ENCODE measurements at regions not wholly inside any gene's neighbourhood (a gene's known extent, or its start where the extent isn't known, plus 50 kb on each side); places are given as distances from the start of the nearest gene placed in this dataset.
"Not testable (repeated sequence)": the region's sequence is repeated elsewhere in the genome, so short reads cannot be mapped to it uniquely, and the experiment has no call there.

DNA sequence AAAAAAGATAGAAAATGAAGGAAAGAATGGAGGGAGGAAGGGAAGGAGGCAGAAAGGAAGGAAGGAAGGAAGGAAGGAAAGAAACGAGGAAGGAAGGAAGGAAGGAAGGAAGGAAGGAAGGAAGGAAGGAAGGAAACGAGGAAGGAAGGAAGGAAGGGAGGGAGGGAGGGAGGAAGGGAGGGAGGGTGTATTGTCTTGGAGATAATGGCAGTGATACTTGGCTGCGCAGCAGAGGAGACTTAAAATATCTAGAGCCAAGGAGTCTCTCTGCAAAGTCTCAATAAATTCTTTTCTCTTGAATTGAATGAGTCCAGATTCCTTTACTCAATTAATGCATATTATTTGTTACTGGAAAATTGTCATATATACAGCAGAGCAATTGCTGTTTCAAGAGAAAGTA lies 1059.7 kb downstream of the ZPLD1 start:
- no peaks in the 10 kb centered on the region for H3K36me3 Mint-ChIP-seq (ENCODE audit: low read depth)
- ChIA-PET POLR2A (no interaction called here), CTCF (no interaction called here)
- H3K27ac Mint-ChIP-seq = no peak overlapping the region
- no peaks in the 10 kb centered on the region for H3K4me1 Mint-ChIP-seq
- DNase-seq (no peak), ATAC-seq (no peak)
- no peak overlapping the region for H3K4me3 Mint-ChIP-seq
- no peaks in the 10 kb centered on the region for H3K27me3 Mint-ChIP-seq
- intact Hi-C loops (cut with DNase I, micrococcal nuclease) = no loop called here
- H3K9me3 Mint-ChIP-seq (ENCODE audit: low read depth) = no peaks in the 10 kb centered on the region

GRCh38 chr3:103495186-103495585 lies 1060.4 kb downstream of the ZPLD1 start:
- no peaks in the 10 kb centered on the region for H3K27me3 Mint-ChIP-seq
- H3K4me3 Mint-ChIP-seq = no peak overlapping the region
- no peak overlapping the region for H3K27ac Mint-ChIP-seq
- no peaks in the 10 kb centered on the region for H3K36me3 Mint-ChIP-seq (ENCODE audit: low read depth)
- ATAC-seq (no peak), DNase-seq (no peak)
- intact Hi-C loops (cut with DNase I, micrococcal nuclease) = no loop called here
- H3K9me3 Mint-ChIP-seq (ENCODE audit: low read depth) = no peaks in the 10 kb centered on the region
- ChIA-PET CTCF (no interaction called here), POLR2A (no interaction called here)
- H3K4me1 Mint-ChIP-seq = no peaks in the 10 kb centered on the region

DNA sequence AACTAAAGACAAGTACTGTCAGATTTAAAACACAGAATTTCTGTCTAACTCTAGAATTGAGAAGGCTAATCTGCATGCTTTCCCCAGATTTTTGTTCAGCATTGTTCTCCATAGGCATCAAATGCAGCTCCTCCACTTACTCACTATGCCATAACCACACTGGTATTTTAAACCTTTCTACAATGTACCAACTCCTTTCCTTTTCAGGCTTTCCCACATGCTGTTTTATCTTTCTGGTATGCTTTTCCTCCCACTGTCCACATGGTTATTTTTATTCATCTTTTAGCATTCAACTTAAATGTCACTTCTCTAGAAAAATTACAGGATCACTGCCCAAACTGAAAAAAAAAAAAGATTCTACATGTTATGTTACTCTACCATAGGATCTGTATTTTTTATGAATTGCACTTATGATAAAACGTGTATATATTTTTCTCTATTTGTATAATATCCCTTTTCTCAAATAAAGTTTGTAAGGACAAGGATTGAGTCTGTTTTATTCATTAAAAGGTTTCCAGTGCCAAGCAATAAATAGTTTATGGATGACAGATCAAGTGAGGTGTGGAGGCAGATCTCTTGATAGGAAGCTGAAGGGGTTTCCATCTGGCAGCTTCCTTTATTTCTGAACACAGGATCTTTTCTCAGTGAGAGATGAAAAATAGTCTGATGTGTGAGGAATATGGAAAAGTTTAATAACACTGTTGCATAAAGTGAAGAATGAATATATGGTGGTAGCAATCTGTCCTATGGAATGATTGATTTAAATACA lies 1064.5 kb downstream of the ZPLD1 start:
- Mint-ChIP-seq H3K4me1 (no peaks in the 10 kb centered on the region), H3K9me3 (ENCODE audit: low read depth) (no peaks in the 10 kb centered on the region), H3K27ac (no peak overlapping the region), H3K4me3 (no peak overlapping the region), H3K27me3 (no peaks in the 10 kb centered on the region), H3K36me3 (ENCODE audit: low read depth) (no peaks in the 10 kb centered on the region)
- POLR2A ChIA-PET = no interaction called here
- CTCF ChIA-PET = interaction anchor here (0.7 kb wide), 1 partner anchor 149 kb away, joined by 4 read pairs; no protein-coding TSS in a partner anchor
- intact Hi-C loops (cut with DNase I, micrococcal nuclease) = no loop called here
- DNase-seq (no peak), ATAC-seq (no peak)

DNA sequence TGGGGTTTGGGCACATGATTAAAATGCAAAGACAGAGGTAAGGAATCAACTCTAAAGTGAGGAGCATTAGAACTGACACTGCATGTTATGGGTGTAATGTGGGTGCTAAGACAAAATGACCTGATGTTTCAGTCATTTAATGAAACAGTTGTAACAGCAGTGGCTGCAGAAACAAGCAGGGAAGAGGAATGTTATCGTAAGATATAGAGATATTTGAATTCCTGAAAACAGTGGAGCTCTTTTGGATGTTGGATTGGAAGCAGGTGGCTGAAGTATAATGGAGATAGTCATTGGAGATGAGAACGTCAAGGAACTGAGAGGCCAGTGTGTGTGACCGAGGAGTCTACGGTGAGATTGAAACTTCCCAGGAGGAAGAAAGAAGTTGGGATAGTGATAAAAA lies 1065.2 kb downstream of the ZPLD1 start:
- ChIA-PET POLR2A (no interaction called here), CTCF (no interaction called here)
- Mint-ChIP-seq H3K4me1 (no peaks in the 10 kb centered on the region), H3K9me3 (ENCODE audit: low read depth) (no peaks in the 10 kb centered on the region), H3K4me3 (no peak overlapping the region), H3K36me3 (ENCODE audit: low read depth) (no peaks in the 10 kb centered on the region), H3K27me3 (no peaks in the 10 kb centered on the region), H3K27ac (no peak overlapping the region)
- no peak for ATAC-seq
- no peak for DNase-seq
- intact Hi-C loops (cut with DNase I, micrococcal nuclease) = no loop called here

- Mint-ChIP-seq H3K4me1 (no peaks in the 10 kb centered on the region), H3K9me3 (ENCODE audit: low read depth) (peaks cover 8% of the 10 kb centered on the region), H3K27me3 (no peaks in the 10 kb centered on the region), H3K27ac (no peak overlapping the region), H3K36me3 (ENCODE audit: low read depth) (no peaks in the 10 kb centered on the region), H3K4me3 (no peak overlapping the region)
- CTCF ChIA-PET = no interaction called here
- intact Hi-C loops (cut with DNase I, micrococcal nuclease) = no loop called here
- POLR2A ChIA-PET = no interaction called here
- DNase-seq = no peak
- no peak for ATAC-seq
These were observed 1075.9 kb downstream of the ZPLD1 start for GRCh38 chr3:103510760-103511159.

- Mint-ChIP-seq H3K9me3 (ENCODE audit: low read depth) (peaks cover 5% of the 10 kb centered on the region), H3K27ac (no peak overlapping the region), H3K36me3 (ENCODE audit: low read depth) (no peaks in the 10 kb centered on the region), H3K4me3 (no peak overlapping the region), H3K4me1 (no peaks in the 10 kb centered on the region), H3K27me3 (no peaks in the 10 kb centered on the region)
- CTCF ChIA-PET = no interaction called here
- no peak for ATAC-seq
- intact Hi-C loops (cut with DNase I, micrococcal nuclease) = no loop called here
- no peak for DNase-seq
- POLR2A ChIA-PET = no interaction called here
These were observed 1077.1 kb downstream of the ZPLD1 start for GRCh38 chr3:103511891-103512290.

GRCh38 chr3:103512595-103512994 lies 1077.8 kb downstream of the ZPLD1 start:
- DNase-seq = no peak
- Mint-ChIP-seq H3K4me3 (no peak overlapping the region), H3K36me3 (ENCODE audit: low read depth) (no peaks in the 10 kb centered on the region), H3K9me3 (ENCODE audit: low read depth) (peaks cover 7% of the 10 kb centered on the region), H3K27ac (no peak overlapping the region), H3K4me1 (no peaks in the 10 kb centered on the region), H3K27me3 (no peaks in the 10 kb centered on the region)
- intact Hi-C loops (cut with DNase I, micrococcal nuclease) = no loop called here
- CTCF ChIA-PET = no interaction called here
- ATAC-seq = no peak
- POLR2A ChIA-PET = no interaction called here

GRCh38 chr3:103513003-103513402 lies 1078.2 kb downstream of the ZPLD1 start:
- Mint-ChIP-seq H3K36me3 (ENCODE audit: low read depth) (no peaks in the 10 kb centered on the region), H3K4me3 (no peak overlapping the region), H3K4me1 (no peaks in the 10 kb centered on the region), H3K27me3 (no peaks in the 10 kb centered on the region), H3K27ac (no peak overlapping the region), H3K9me3 (ENCODE audit: low read depth) (peaks cover 7% of the 10 kb centered on the region)
- no peak for DNase-seq
- CTCF ChIA-PET = no interaction called here
- POLR2A ChIA-PET = no interaction called here
- ATAC-seq = no peak
- intact Hi-C loops (cut with DNase I, micrococcal nuclease) = no loop called here

DNA sequence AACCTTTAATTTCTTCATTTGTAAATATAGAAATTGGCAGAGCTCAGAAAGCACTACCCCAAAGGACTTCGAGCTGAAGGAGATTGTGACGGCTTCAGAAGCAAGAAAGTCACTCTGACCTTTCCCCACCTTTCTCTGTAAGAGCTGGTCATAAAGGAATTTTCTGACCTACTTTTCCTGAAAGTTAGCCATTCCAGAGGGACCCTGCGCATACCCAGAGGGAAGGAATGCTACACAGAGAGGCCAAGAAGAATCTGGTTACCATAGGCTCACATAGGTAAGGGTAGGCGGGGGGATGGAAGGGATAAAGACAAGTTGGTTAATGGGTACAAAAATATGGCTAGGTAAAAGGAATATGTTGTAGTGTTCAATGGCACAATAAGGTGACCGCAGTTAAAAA lies 1080.3 kb downstream of the ZPLD1 start:
- intact Hi-C loops (cut with DNase I, micrococcal nuclease) = no loop called here
- CTCF ChIA-PET = interaction anchor here (0.8 kb wide), 1 partner anchor 17 kb away, joined by 3 read pairs; no protein-coding TSS in a partner anchor
- peaks cover 9% of the 10 kb centered on the region for H3K9me3 Mint-ChIP-seq (ENCODE audit: low read depth)

GRCh38 chr3:103516950-103517349 lies 1082.1 kb downstream of the ZPLD1 start:
- Mint-ChIP-seq H3K27ac (no peak overlapping the region), H3K4me3 (no peak overlapping the region), H3K4me1 (no peaks in the 10 kb centered on the region), H3K27me3 (no peaks in the 10 kb centered on the region), H3K36me3 (ENCODE audit: low read depth) (no peaks in the 10 kb centered on the region), H3K9me3 (ENCODE audit: low read depth) (peaks cover 19% of the 10 kb centered on the region)
- POLR2A ChIA-PET = no interaction called here
- CTCF ChIA-PET = no interaction called here
- no peak for ATAC-seq
- no peak for DNase-seq
- intact Hi-C loops (cut with DNase I, micrococcal nuclease) = no loop called here

More for the DNA sequence above, 1080.3 kb downstream of the ZPLD1 start:
- H3K27ac Mint-ChIP-seq = no peak overlapping the region
- H3K4me1 Mint-ChIP-seq = no peaks in the 10 kb centered on the region
- ATAC-seq = no peak
- no peak overlapping the region for H3K4me3 Mint-ChIP-seq
- H3K27me3 Mint-ChIP-seq = no peaks in the 10 kb centered on the region
- POLR2A ChIA-PET = no interaction called here
- no peaks in the 10 kb centered on the region for H3K36me3 Mint-ChIP-seq (ENCODE audit: low read depth)
- no peak for DNase-seq

DNA sequence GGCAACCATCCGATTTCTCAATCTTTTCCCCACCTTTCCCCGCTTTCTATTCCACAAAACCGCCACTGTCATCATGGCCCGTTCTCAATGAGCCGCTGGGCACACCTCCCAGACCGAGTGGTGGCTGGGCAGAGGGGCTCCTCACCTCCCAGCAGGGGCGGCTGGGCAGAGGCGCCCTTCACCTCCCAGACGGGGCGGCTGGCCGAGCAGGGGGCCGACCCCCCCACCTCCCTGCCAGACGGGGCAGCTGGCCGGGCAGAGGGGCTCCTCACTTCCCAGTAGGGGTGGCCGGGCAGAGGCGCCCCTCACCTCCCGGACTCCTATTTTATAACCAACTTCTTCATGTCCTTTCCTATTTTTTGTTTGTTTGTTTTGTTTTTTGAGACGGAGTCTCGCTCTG lies 1096.5 kb downstream of the ZPLD1 start:
- POLR2A ChIA-PET; H3K27ac Mint-ChIP-seq; H3K4me3 Mint-ChIP-seq; H3K4me1 Mint-ChIP-seq; intact Hi-C loops (cut with DNase I, micrococcal nuclease); H3K9me3 Mint-ChIP-seq (ENCODE audit: low read depth); H3K27me3 Mint-ChIP-seq; DNase-seq; H3K36me3 Mint-ChIP-seq (ENCODE audit: low read depth); ATAC-seq; CTCF ChIA-PET: not testable (repeated sequence)

DNA sequence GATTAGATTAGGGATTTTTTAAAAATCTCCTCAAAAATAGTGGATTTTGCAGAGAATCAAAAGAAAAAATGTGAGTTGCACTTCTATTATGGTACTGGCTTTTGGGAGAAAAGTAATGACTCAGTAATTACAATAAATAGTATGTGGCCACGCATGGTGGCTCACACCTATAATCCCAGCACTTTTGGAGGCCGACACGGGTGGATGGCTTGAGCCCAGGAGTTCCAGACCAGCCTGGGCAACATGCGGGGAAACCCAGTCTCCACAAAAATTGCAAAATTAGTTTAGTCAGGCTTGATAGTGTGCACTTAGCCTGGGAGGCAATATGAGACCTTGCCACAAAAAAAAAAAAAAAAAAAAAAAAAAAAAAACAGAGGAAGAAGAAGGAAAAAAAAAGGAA lies 1098.2 kb downstream of the ZPLD1 start:
- Mint-ChIP-seq H3K9me3 (ENCODE audit: low read depth) (no peaks in the 10 kb centered on the region), H3K27ac (no peak overlapping the region), H3K27me3 (no peaks in the 10 kb centered on the region), H3K36me3 (ENCODE audit: low read depth) (no peaks in the 10 kb centered on the region), H3K4me3 (no peak overlapping the region), H3K4me1 (no peaks in the 10 kb centered on the region)
- DNase-seq (no peak), ATAC-seq (no peak)
- intact Hi-C loops (cut with DNase I, micrococcal nuclease) = no loop called here
- CTCF ChIA-PET = interaction anchor here (1.3 kb wide), 1 partner anchor 18 kb away, joined by 3 read pairs; no protein-coding TSS in a partner anchor
- POLR2A ChIA-PET = no interaction called here

- ATAC-seq (no peak), DNase-seq (no peak)
- Mint-ChIP-seq H3K36me3 (ENCODE audit: low read depth) (no peaks in the 10 kb centered on the region), H3K4me1 (no peaks in the 10 kb centered on the region), H3K27ac (no peak overlapping the region), H3K4me3 (no peak overlapping the region), H3K27me3 (no peaks in the 10 kb centered on the region), H3K9me3 (ENCODE audit: low read depth) (peaks cover 3% of the 10 kb centered on the region)
- ChIA-PET CTCF (no interaction called here), POLR2A (no interaction called here)
- intact Hi-C loops (cut with DNase I, micrococcal nuclease) = no loop called here
These were observed 1119.6 kb downstream of the ZPLD1 start for GRCh38 chr3:103554451-103554850.
